ENCODE measurements at regions not wholly inside any gene's neighbourhood (a gene's known extent, or its start where the extent isn't known, plus 50 kb on each side); places are given as distances from the start of the nearest gene placed in this dataset.
A peak's percentile ranks its signal among the peaks of the same experiment; 100 is the strongest.

GRCh38 chr10:65818990-65819389 lies 1106.8 kb upstream of the LRRTM3 start:
- H3K36me3 Mint-ChIP-seq, result no peaks in the 10 kb centered on the region
- no peaks in the 10 kb centered on the region for H3K27me3 Mint-ChIP-seq (ENCODE audit: low read depth)
- no peak for DNase-seq (ENCODE audit: low spot score in 2 of 2, unreplicated experiment in 2 of 2)
- no peak for TF ChIP-seq CTCF (IDR thresholded peaks at IDR 0.05; ENCODE audit: unreplicated experiment)
- H3K9me3 Mint-ChIP-seq, result peaks cover 9% of the 10 kb centered on the region
- H3K27ac Mint-ChIP-seq, result no peak overlapping the region
- H3K4me3 Mint-ChIP-seq, result no peak overlapping the region
- H3K4me1 Mint-ChIP-seq, result no peaks in the 10 kb centered on the region

GRCh38 chr10:65827359-65827758 lies 1098.5 kb upstream of the LRRTM3 start:
- Mint-ChIP-seq H3K4me1 (peaks cover 6% of the 10 kb centered on the region), H3K27ac (no peak overlapping the region), H3K9me3 (peaks cover 24% of the 10 kb centered on the region), H3K36me3 (no peaks in the 10 kb centered on the region), H3K27me3 (ENCODE audit: low read depth) (no peaks in the 10 kb centered on the region), H3K4me3 (no peak overlapping the region)
- no peak for DNase-seq (ENCODE audit: low spot score in 2 of 2, unreplicated experiment in 2 of 2)
- TF ChIP-seq CTCF (IDR thresholded peaks at IDR 0.05; ENCODE audit: unreplicated experiment), result no peak

- Mint-ChIP-seq H3K27me3 (ENCODE audit: low read depth) (no peaks in the 10 kb centered on the region), H3K36me3 (no peaks in the 10 kb centered on the region), H3K4me1 (no peaks in the 10 kb centered on the region), H3K27ac (no peak overlapping the region), H3K4me3 (no peak overlapping the region), H3K9me3 (peaks cover 3% of the 10 kb centered on the region)
- no peak for DNase-seq (ENCODE audit: low spot score in 2 of 2, unreplicated experiment in 2 of 2)
- TF ChIP-seq CTCF (IDR thresholded peaks at IDR 0.05; ENCODE audit: unreplicated experiment), result no peak
These were observed 1087.0 kb upstream of the LRRTM3 start for GRCh38 chr10:65838811-65839210.

- Mint-ChIP-seq H3K9me3 (peaks cover 5% of the 10 kb centered on the region), H3K36me3 (no peaks in the 10 kb centered on the region), H3K4me1 (peaks cover 12% of the 10 kb centered on the region), H3K27ac (no peak overlapping the region), H3K4me3 (no peak overlapping the region), H3K27me3 (ENCODE audit: low read depth) (no peaks in the 10 kb centered on the region)
- no peak for TF ChIP-seq CTCF (IDR thresholded peaks at IDR 0.05; ENCODE audit: unreplicated experiment)
- DNase-seq (ENCODE audit: low spot score in 2 of 2, unreplicated experiment in 2 of 2), result no peak
These were observed 1082.6 kb upstream of the LRRTM3 start for GRCh38 chr10:65843203-65843602.

GRCh38 chr10:65845916-65846315 lies 1079.9 kb upstream of the LRRTM3 start:
- H3K4me3 Mint-ChIP-seq, result no peak overlapping the region
- no peak for TF ChIP-seq CTCF (IDR thresholded peaks at IDR 0.05; ENCODE audit: unreplicated experiment)
- H3K27ac Mint-ChIP-seq, result no peak overlapping the region
- no peak for DNase-seq (ENCODE audit: low spot score in 2 of 2, unreplicated experiment in 2 of 2)
- peaks cover 23% of the 10 kb centered on the region for H3K9me3 Mint-ChIP-seq
- H3K4me1 Mint-ChIP-seq, result peaks cover 12% of the 10 kb centered on the region
- no peaks in the 10 kb centered on the region for H3K36me3 Mint-ChIP-seq
- no peaks in the 10 kb centered on the region for H3K27me3 Mint-ChIP-seq (ENCODE audit: low read depth)

GRCh38 chr10:65846541-65846940 lies 1079.3 kb upstream of the LRRTM3 start:
- H3K4me1 Mint-ChIP-seq, result peaks cover 12% of the 10 kb centered on the region
- no peaks in the 10 kb centered on the region for H3K27me3 Mint-ChIP-seq (ENCODE audit: low read depth)
- H3K27ac Mint-ChIP-seq, result peak overlapping the region; percentile 33
- no peak for TF ChIP-seq CTCF (IDR thresholded peaks at IDR 0.05; ENCODE audit: unreplicated experiment)
- H3K4me3 Mint-ChIP-seq, result no peak overlapping the region
- peaks cover 23% of the 10 kb centered on the region for H3K9me3 Mint-ChIP-seq
- no peak for DNase-seq (ENCODE audit: low spot score in 2 of 2, unreplicated experiment in 2 of 2)
- H3K36me3 Mint-ChIP-seq, result no peaks in the 10 kb centered on the region

Data from mesothelial cell of epicardium (in vitro differentiated cells).